Astrocyte (in vitro differentiated cells and primary cell): ENCODE measurements at regions not wholly inside any gene's neighbourhood (a gene's known extent, or its start where the extent isn't known, plus 50 kb on each side); places are given as distances from the start of the nearest gene placed in this dataset.

Experiments
- DNase-seq: peaks from one replicate; pipeline ENCODE4 v3.0.0-alpha.2; 2010; ENCODE audit warnings: low read depth
- FAIRE-seq: peaks from 2 replicates; lab custom pipeline; 2011; peaks lifted over from hg19 to GRCh38; lab: Jason Lieb, UNC
- H2AFZ ChIP-seq: 2 replicates; pipeline ENCODE4 v1.6.0; 2012; ENCODE audit warnings: low read depth, low read length, inconsistent platforms
- H3K27ac ChIP-seq: 2 replicates; pipeline ENCODE4 v1.5.1; 2011; ENCODE audit warnings: low read depth, low read length, inconsistent platforms
- H3K27me3 ChIP-seq: 2 replicates; pipeline ENCODE4 v1.6.0; 2011; ENCODE audit warnings: low read length, inconsistent platforms; ENCODE audit not compliant: insufficient read depth
- H3K36me3 ChIP-seq: 2 replicates; pipeline ENCODE4 v1.5.1; 2011; ENCODE audit warnings: low read length, inconsistent platforms; ENCODE audit not compliant: insufficient read depth
- H3K4me1 ChIP-seq: 2 replicates; pipeline ENCODE4 v1.5.1; 2011; ENCODE audit warnings: low read length, inconsistent platforms; ENCODE audit not compliant: insufficient read depth
- H3K4me2 ChIP-seq: 2 replicates; pipeline ENCODE4 v1.6.0; 2012; ENCODE audit warnings: low read length, inconsistent platforms
- H3K4me3 ChIP-seq: 2 replicates; pipeline ENCODE4 v1.5.1; 2011; ENCODE audit warnings: low read depth, mild to moderate bottlenecking, low read length, inconsistent platforms; ENCODE audit not compliant: insufficient read depth
- H3K79me2 ChIP-seq: 2 replicates; pipeline ENCODE4 v1.6.0; 2012; ENCODE audit warnings: mild to moderate bottlenecking, low read length, inconsistent platforms; ENCODE audit not compliant: insufficient read depth
- H3K9ac ChIP-seq: 2 replicates; pipeline ENCODE4 v1.6.0; 2012; ENCODE audit warnings: mild to moderate bottlenecking, low read length, inconsistent platforms
- H3K9me3 ChIP-seq: 2 replicates; pipeline ENCODE4 v1.5.1; 2012; ENCODE audit warnings: low read depth, mild to moderate bottlenecking, low read length, inconsistent platforms; ENCODE audit not compliant: insufficient read depth
- H4K20me1 ChIP-seq: 2 replicates; pipeline ENCODE4 v1.6.0; 2012; ENCODE audit warnings: low read length, inconsistent platforms; ENCODE audit not compliant: insufficient read depth
- H3K27ac Mint-ChIP-seq: one replicate; pipeline ENCODE4 v1.8.0; 2021; ENCODE audit warnings: mild to moderate bottlenecking, mixed read lengths; ENCODE audit not compliant: unreplicated experiment
- H3K27me3 Mint-ChIP-seq: one replicate; pipeline ENCODE4 v1.8.0; 2021; ENCODE audit warnings: low read depth, mixed read lengths; ENCODE audit not compliant: unreplicated experiment
- H3K36me3 Mint-ChIP-seq: one replicate; pipeline ENCODE4 v1.8.0; 2021; ENCODE audit warnings: low read depth, mixed read lengths; ENCODE audit not compliant: unreplicated experiment
- H3K4me1 Mint-ChIP-seq: one replicate; pipeline ENCODE4 v1.8.0; 2021; ENCODE audit warnings: low read depth, mixed read lengths; ENCODE audit not compliant: unreplicated experiment
- H3K4me3 Mint-ChIP-seq: one replicate; pipeline ENCODE4 v1.8.0; 2021; ENCODE audit warnings: mild to moderate bottlenecking, moderate library complexity, mixed read lengths; ENCODE audit not compliant: unreplicated experiment
- H3K9me3 Mint-ChIP-seq: one replicate; pipeline ENCODE4 v1.8.0; 2021; ENCODE audit warnings: mild to moderate bottlenecking, mixed read lengths; ENCODE audit not compliant: unreplicated experiment
- CTCF ChIP-seq: IDR thresholded peaks from 2 replicates; pipeline ENCODE4 v1.5.1; 2011; ENCODE audit warnings: low read depth, mild to moderate bottlenecking, inconsistent platforms, low read length, moderate library complexity; ENCODE audit not compliant: insufficient read depth
- EZH2 ChIP-seq: IDR thresholded peaks from 2 replicates; pipeline ENCODE4 v1.6.1; 2012; ENCODE audit warnings: mild to moderate bottlenecking, low read length, inconsistent platforms; ENCODE audit not compliant: insufficient read depth

DNA sequence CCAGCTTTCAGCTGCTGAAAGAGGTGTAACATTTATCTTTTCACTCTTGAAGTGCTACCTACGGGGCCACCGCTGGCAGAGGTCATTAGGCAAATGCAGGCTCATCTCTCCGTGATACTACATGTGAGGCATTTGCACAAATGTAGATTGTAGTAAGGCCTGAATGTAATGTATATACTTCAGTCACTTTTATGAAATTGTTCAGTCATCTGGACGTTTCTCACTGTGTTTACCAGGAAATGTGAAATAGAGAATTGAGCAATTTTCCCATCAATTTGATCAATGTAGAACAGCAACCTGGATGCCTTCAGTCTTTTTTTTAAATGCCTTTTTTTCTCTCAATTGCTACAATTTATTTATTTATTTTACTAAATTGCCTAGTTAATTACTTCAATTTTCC, 368.3 kb upstream of the AZI2 start:
- Mint-ChIP-seq H3K27ac (no peak overlapping the region), H3K4me3 (no peak overlapping the region), H3K36me3 (no peaks in the 10 kb centered on the region), H3K27me3 (no peaks in the 10 kb centered on the region), H3K4me1 (peaks cover 8% of the 10 kb centered on the region), H3K9me3 (no peaks in the 10 kb centered on the region)
- H3K27ac ChIP-seq, result no peak overlapping the region
- H2AFZ ChIP-seq, result no peak overlapping the region
- H3K4me1 ChIP-seq, result no peaks in the 10 kb centered on the region
- no peaks in the 10 kb centered on the region for H3K27me3 ChIP-seq
- no peaks in the 10 kb centered on the region for H4K20me1 ChIP-seq
- no peaks in the 10 kb centered on the region for H3K36me3 ChIP-seq
- no peak overlapping the region for H3K4me2 ChIP-seq
- no peak for TF ChIP-seq CTCF
- TF ChIP-seq EZH2, result no peak
- DNase-seq (no peak), FAIRE-seq (no peak)
- H3K4me3 ChIP-seq, result no peak overlapping the region
- no peaks in the 10 kb centered on the region for H3K9me3 ChIP-seq
- no peaks in the 10 kb centered on the region for H3K79me2 ChIP-seq
- H3K9ac ChIP-seq, result no peak overlapping the region

GRCh38 chr3:28718074-28718849, 369.6 kb upstream of the AZI2 start:
- Histone ChIP-seq H3K79me2 (no peaks in the 10 kb centered on the region), H2AFZ (no peak overlapping the region), H3K4me3 (no peak overlapping the region), H3K4me1 (no peaks in the 10 kb centered on the region), H3K4me2 (no peak overlapping the region), H4K20me1 (no peaks in the 10 kb centered on the region), H3K36me3 (no peaks in the 10 kb centered on the region), H3K27ac (no peak overlapping the region), H3K9me3 (no peaks in the 10 kb centered on the region), H3K9ac (no peak overlapping the region), H3K27me3 (no peaks in the 10 kb centered on the region)
- no peaks in the 10 kb centered on the region for H3K9me3 Mint-ChIP-seq
- no peak for FAIRE-seq
- H3K27ac Mint-ChIP-seq, result no peak overlapping the region
- no peaks in the 10 kb centered on the region for H3K27me3 Mint-ChIP-seq
- peaks cover 8% of the 10 kb centered on the region for H3K4me1 Mint-ChIP-seq
- TF ChIP-seq CTCF (no peak), EZH2 (no peak)
- DNase-seq, result no peak
- no peaks in the 10 kb centered on the region for H3K36me3 Mint-ChIP-seq
- H3K4me3 Mint-ChIP-seq, result no peak overlapping the region

DNA sequence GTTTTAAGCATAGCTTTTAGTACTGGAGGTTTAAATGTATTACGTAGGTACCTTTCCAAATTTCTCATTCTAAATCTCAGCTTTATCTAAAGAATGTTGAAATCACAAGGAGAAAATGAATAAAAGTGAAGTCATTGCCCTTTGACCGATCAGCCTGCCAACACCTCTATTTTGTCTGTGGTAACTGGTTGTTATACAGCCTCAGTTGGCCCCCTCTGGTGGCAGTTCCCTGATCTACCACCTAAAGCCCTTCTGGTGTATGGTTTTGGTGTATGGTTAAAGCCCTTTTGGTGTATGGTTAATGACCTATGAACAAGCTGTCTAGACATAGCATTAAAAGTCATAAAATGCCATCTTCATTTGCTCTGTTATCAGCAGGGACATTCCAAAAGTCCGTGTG, 378.2 kb upstream of the AZI2 start:
- Histone ChIP-seq H3K4me3 (no peak overlapping the region), H2AFZ (no peak overlapping the region), H3K4me2 (no peak overlapping the region), H3K36me3 (no peaks in the 10 kb centered on the region), H3K27me3 (no peaks in the 10 kb centered on the region), H3K9me3 (no peaks in the 10 kb centered on the region), H3K4me1 (no peaks in the 10 kb centered on the region), H3K79me2 (no peaks in the 10 kb centered on the region), H3K27ac (no peak overlapping the region), H3K9ac (no peak overlapping the region), H4K20me1 (no peaks in the 10 kb centered on the region)
- Mint-ChIP-seq H3K4me3 (no peak overlapping the region), H3K27ac (no peak overlapping the region), H3K27me3 (no peaks in the 10 kb centered on the region), H3K4me1 (no peaks in the 10 kb centered on the region), H3K9me3 (no peaks in the 10 kb centered on the region), H3K36me3 (no peaks in the 10 kb centered on the region)
- FAIRE-seq (no peak), DNase-seq (peak; percentile 3)
- TF ChIP-seq EZH2 (no peak), CTCF (peak; percentile 48)
